Caco-2 (cell line): ENCODE measurements at regions not wholly inside any gene's neighbourhood (a gene's known extent, or its start where the extent isn't known, plus 50 kb on each side); places are given as distances from the start of the nearest gene placed in this dataset.
"Not testable (repeated sequence)": the region's sequence is repeated elsewhere in the genome, so short reads cannot be mapped to it uniquely, and the experiment has no call there.

ENCODE experiments used
- BruUV-seq: library from RNA; stranded (reverse); fragments of 400-500 nt; replicated peaks from 2 replicates; lab custom pipeline; 2021; lab: Mats Ljungman, UMichigan
- CTCF ChIA-PET: fragments of 300-600 bp; sonication (Branson Sonifier 250); formaldehyde crosslinking; loops from one replicate; lab custom pipeline; 2022; ENCODE audit warnings: antibody characterized with exemption; lab: Charles Lee
- POLR2A ChIA-PET: fragments of 300-600 bp; sonication (Branson Sonifier 250); formaldehyde crosslinking; loops from one replicate; lab custom pipeline; 2022; ENCODE audit warnings: antibody characterized with exemption; lab: Charles Lee
- DNase-seq, 2 experiments: peaks; one replicate each; pipeline versions ENCODE4 v3.0.0 to v3.0.0-alpha.2; 2020 to 2022
- H3K27me3 ChIP-seq: replicated peaks from 2 replicates; pipeline ENCODE4 v1.6.0; 2011; ENCODE audit warnings: low read length; ENCODE audit not compliant: control insufficient read depth, insufficient read depth
- H3K36me3 ChIP-seq: 2 replicates; pipeline ENCODE4 v1.5.1; 2011; ENCODE audit warnings: low read length; ENCODE audit not compliant: control insufficient read depth, insufficient read depth
- H3K4me1 ChIP-seq: fragments of 250-450 bp; sonication (Bioruptor Pico); 2 replicates; pipeline ENCODE4 v1.5.1; 2020; ENCODE audit warnings: mild to moderate bottlenecking
- H3K4me3 ChIP-seq: 2 replicates; pipeline ENCODE4 v1.5.1; 2011; ENCODE audit warnings: low read depth, mild to moderate bottlenecking, control low read depth, low read length
- H3K9me3 ChIP-seq: fragments of 250-450 bp; sonication (Bioruptor Pico); 2 replicates; pipeline ENCODE4 v1.5.1; 2020; ENCODE audit warnings: mild to moderate bottlenecking, moderate library complexity
- H3K27ac Mint-ChIP-seq: one replicate; pipeline ENCODE4 v1.8.0; 2022; ENCODE audit warnings: mixed read lengths; ENCODE audit not compliant: unreplicated experiment
- H3K27me3 Mint-ChIP-seq: one replicate; pipeline ENCODE4 v1.8.0; 2022; ENCODE audit warnings: mixed read lengths; ENCODE audit not compliant: insufficient read depth, unreplicated experiment
- H3K36me3 Mint-ChIP-seq: one replicate; pipeline ENCODE4 v1.8.0; 2022; ENCODE audit warnings: mild to moderate bottlenecking, mixed read lengths; ENCODE audit not compliant: insufficient read depth, unreplicated experiment
- H3K4me1 Mint-ChIP-seq: one replicate; pipeline ENCODE4 v1.8.0; 2022; ENCODE audit warnings: low read depth, mixed read lengths; ENCODE audit not compliant: unreplicated experiment
- H3K4me3 Mint-ChIP-seq: one replicate; pipeline ENCODE4 v1.8.0; 2022; ENCODE audit warnings: mild to moderate bottlenecking, moderate library complexity, mixed read lengths; ENCODE audit not compliant: unreplicated experiment
- H3K9me3 Mint-ChIP-seq: one replicate; pipeline ENCODE4 v1.8.0; 2022; ENCODE audit warnings: mixed read lengths; ENCODE audit not compliant: unreplicated experiment
- CTCF ChIP-seq, 2 experiments: fragments of 200-600 bp in 1 of 2; IDR thresholded peaks; 1 replicate in 1 of 2; 2 replicates in 1 of 2; pipeline versions ENCODE4 v1.5.1 to v1.8.0; 2011 to 2022; ENCODE audit warnings: antibody characterized with exemption in 1 of 2, control low read depth in 1 of 2, inconsistent platforms in 1 of 2, low read depth in 1 of 2, low read length in 1 of 2, mild to moderate bottlenecking in 1 of 2, moderate library complexity in 1 of 2; ENCODE audit not compliant: insufficient read depth in 1 of 2, severe bottlenecking in 1 of 2, unreplicated experiment in 1 of 2
- intact Hi-C: fragments of 100-400 bp; cut with micrococcal nuclease; formaldehyde crosslinking; loops from one replicate; pipeline ENCODE4 v1.10.0; 2022; ENCODE audit not compliant: unreplicated experiment

DNA sequence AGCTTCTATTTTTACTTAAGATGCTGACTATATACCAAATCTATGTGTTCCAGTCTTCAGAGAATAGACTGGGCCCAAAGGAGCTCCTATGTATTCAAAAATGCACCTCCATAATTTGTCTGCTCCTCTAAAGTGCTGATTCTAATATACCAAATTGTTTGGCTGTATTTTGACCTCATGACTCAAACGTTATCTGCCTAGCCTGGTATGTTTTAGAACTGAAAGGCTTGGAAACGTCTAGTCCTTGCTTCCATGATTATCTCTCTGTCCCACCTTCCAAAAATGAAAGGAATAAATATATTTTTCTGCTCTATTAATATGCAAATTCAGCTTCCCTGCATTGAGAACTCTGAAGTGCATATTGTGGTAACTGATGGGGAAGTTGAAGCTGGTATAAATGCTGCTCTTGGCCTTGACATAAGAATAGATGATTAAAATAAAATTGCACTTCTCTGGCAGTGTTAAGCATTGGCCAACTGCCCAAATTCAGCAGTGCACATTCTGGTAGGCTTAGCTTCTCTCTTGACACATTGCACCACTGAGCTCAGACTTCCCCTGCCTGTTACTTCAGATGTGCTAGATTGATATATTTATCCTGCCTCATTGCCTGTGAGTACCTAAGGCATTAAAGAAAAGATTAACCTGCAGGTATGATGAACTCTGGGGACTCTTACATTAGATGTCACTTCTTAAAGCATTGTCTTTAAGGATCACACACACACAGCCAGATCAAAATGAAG is 882.3 kb downstream of the RPS29 start:
- Mint-ChIP-seq H3K4me1 (no peaks in the 10 kb centered on the region), H3K4me3 (no peak overlapping the region), H3K9me3 (peaks cover 17% of the 10 kb centered on the region), H3K36me3 (no peaks in the 10 kb centered on the region), H3K27ac (no peak overlapping the region), H3K27me3 (no peaks in the 10 kb centered on the region)
- Histone ChIP-seq H3K27me3 (no peaks in the 10 kb centered on the region), H3K36me3 (no peaks in the 10 kb centered on the region), H3K4me3 (no peak overlapping the region), H3K9me3 (no peaks in the 10 kb centered on the region), H3K4me1 (no peaks in the 10 kb centered on the region)
- no peak for TF ChIP-seq CTCF (IDR thresholded peaks at IDR 0.05; ENCODE audit: insufficient read depth in 1 of 2, low read depth in 1 of 2, low read length in 1 of 2, severe bottlenecking in 1 of 2, unreplicated experiment in 1 of 2)
- POLR2A ChIA-PET: no interaction called here
- DNase-seq: no peak
- intact Hi-C loops: no loop called here
- CTCF ChIA-PET: no interaction called here
- BruUV-seq: no TSS peak

DNA sequence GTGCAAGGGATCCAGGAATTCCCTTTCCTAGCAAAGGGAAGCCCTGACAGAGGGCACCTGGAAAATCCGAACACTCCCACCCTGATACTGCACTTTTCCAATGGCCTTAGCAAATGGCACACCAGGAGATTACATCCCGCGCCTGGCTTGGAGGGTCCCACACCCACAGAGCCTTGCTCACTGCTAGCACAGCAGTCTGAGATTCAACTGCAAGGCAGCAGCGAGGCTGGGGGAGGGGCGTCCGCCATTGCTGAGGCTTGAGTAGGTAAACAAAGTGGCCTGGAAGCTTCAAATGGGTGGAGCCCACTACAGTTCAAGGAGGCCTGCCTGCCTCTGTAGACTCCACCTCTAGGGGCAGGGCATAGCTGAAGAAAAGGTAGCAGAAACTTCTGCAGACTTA is 888.8 kb downstream of the RPS29 start:
- H3K9me3 Mint-ChIP-seq: peaks cover 28% of the 10 kb centered on the region
- H3K36me3 ChIP-seq, H3K27me3 ChIP-seq, BruUV-seq, H3K4me1 ChIP-seq, H3K4me1 Mint-ChIP-seq, POLR2A ChIA-PET, CTCF ChIA-PET, H3K4me3 ChIP-seq, H3K27ac Mint-ChIP-seq, H3K9me3 ChIP-seq, intact Hi-C loops, H3K27me3 Mint-ChIP-seq, DNase-seq, H3K36me3 Mint-ChIP-seq, H3K4me3 Mint-ChIP-seq: not testable (repeated sequence)

- POLR2A ChIA-PET: no interaction called here
- no TSS peak for BruUV-seq
These were observed 892.4 kb downstream of the RPS29 start for GRCh38 chr14:48693793-48694192.

More at GRCh38 chr14:48693793-48694192, 892.4 kb downstream of the RPS29 start:
- no peak overlapping the region for H3K4me3 ChIP-seq
- H3K4me1 ChIP-seq: no peaks in the 10 kb centered on the region
- H3K4me3 Mint-ChIP-seq: no peak overlapping the region
- no peaks in the 10 kb centered on the region for H3K27me3 Mint-ChIP-seq
- no peaks in the 10 kb centered on the region for H3K27me3 ChIP-seq
- no peaks in the 10 kb centered on the region for H3K36me3 ChIP-seq
- H3K27ac Mint-ChIP-seq: no peak overlapping the region
- intact Hi-C loops: no loop called here
- H3K4me1 Mint-ChIP-seq: no peaks in the 10 kb centered on the region
- no peaks in the 10 kb centered on the region for H3K36me3 Mint-ChIP-seq
- CTCF ChIA-PET: no interaction called here
- H3K9me3 Mint-ChIP-seq: peaks cover 10% of the 10 kb centered on the region
- TF ChIP-seq CTCF (IDR thresholded peaks at IDR 0.05; ENCODE audit: insufficient read depth in 1 of 2, low read depth in 1 of 2, low read length in 1 of 2, severe bottlenecking in 1 of 2, unreplicated experiment in 1 of 2): no peak
- no peaks in the 10 kb centered on the region for H3K9me3 ChIP-seq
- DNase-seq: no peak
